NCI-H2029 treated with DMSO at 0.1 percent for 48 hours (cell line): ENCODE measurements at regions not wholly inside any gene's neighbourhood (a gene's known extent, or its start where the extent isn't known, plus 50 kb on each side); places are given as distances from the start of the nearest gene placed in this dataset.
"Not testable (repeated sequence)": the region's sequence is repeated elsewhere in the genome, so short reads cannot be mapped to it uniquely, and the experiment has no call there.

Experiments used
- DNase-seq: peaks from one replicate; lab custom pipeline; 2025; lab: John Stamatoyannopoulos, UW

- DNase-seq: no peak
Measured at GRCh38 chr6:28768187-28768913, 155.4 kb downstream of the TRIM27 start.

GRCh38 chr6:28769626-28770402 is 154.0 kb downstream of the TRIM27 start:
- no peak for DNase-seq

DNA sequence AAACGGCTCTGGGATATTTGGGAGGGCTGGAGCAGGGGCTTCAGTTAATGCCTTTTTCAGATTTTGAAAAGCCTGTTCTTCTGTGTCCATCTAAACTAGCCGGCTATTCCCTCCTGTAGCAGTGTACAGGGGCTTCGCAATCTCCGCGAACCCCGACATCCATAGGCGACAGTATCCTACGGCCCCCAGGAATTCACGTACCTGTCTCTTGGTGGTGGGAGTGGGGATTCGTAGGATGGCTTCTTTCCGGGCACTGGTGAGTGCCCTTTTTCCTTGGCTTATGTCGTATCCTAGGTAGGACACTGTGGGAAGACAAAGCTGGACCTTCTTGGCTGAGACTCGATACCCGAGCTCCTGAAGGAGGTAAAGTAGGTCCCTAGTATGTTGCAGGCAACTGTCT is 153.1 kb downstream of the TRIM27 start:
- DNase-seq: no peak

DNA sequence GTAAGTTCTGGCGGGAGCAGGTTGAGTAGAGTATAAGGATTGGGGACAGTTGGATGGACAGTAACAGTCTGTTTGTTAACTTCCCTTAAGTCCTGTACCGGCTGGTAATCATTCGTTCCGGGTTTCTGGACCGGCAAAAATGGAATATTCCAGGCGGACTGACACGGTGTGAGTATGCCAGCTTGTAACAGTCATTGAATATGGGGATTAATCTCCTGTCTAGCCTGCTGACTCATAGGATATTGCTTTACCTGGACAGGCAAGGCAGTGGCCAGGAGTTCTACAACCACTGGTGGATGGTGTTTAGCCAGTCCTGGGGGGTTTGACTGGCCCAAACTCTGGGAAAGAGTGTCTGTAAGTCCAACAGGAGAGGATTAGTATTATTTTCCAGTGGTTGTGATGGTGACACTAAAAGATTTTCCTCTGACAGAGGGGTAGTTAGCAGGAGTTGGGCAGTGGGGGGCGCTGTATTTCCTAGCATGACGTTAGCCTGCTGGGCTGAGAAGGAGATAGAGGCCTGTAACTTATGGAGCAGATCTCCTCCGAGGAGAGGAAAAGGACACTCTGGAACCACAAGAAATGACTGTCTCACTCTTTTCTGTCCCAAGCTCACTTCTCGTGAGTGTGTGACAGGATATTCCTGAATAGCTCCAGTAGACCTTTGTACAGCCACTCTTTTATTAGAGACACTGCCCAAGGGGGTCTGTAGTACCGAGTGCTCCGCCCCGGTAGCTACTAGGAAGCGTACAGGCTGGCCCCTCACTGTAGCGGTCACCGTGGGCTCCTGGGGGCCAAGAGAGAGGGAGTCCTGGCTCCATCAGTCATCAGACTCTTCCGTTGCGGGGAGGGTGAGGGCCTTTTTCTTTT is 152.2 kb downstream of the TRIM27 start:
- no peak for DNase-seq

DNA sequence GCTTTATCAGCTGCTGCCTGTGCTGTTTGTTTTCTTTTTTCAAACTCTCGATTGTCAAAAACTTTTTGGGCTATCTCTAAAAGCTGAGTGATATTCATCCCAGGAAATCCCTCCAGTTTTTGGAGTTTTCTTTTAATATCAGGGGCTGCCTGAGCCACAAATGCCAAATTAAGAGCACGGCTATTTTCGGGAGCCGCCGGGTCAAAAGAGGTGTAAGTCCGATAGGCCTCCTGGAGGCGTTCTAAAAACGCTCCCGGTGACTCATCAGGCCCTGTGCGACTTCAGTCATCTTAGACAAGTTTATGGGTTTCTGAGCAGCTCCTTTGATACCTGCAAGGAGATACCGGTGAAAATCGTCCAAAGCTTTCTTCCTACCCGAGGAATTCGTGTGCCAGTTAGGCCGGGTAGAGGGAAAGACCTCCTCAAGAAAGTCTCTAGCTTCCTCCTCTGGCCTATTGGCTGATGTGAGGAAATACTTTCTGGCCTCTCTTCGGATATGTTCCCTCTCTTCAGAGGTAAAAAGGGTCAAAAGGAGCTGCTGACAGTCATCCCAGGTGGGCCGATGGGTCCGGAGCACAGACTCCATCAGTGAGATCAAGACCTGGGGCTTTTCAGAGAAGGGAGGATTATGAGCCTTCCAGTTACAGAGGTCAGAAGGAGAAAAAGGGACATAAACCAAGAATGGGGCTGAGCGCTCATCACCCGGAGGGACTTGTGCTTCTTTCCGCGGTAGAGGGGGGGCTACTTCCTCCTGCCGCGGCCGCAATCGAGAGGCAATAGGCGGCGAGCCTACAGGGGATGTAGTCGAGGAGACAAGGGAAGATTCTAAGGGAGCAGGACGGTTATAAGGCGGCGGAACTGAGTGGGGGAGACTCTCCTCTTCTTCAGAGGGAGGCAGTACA is 151.1 kb downstream of the TRIM27 start:
- no peak for DNase-seq

DNA sequence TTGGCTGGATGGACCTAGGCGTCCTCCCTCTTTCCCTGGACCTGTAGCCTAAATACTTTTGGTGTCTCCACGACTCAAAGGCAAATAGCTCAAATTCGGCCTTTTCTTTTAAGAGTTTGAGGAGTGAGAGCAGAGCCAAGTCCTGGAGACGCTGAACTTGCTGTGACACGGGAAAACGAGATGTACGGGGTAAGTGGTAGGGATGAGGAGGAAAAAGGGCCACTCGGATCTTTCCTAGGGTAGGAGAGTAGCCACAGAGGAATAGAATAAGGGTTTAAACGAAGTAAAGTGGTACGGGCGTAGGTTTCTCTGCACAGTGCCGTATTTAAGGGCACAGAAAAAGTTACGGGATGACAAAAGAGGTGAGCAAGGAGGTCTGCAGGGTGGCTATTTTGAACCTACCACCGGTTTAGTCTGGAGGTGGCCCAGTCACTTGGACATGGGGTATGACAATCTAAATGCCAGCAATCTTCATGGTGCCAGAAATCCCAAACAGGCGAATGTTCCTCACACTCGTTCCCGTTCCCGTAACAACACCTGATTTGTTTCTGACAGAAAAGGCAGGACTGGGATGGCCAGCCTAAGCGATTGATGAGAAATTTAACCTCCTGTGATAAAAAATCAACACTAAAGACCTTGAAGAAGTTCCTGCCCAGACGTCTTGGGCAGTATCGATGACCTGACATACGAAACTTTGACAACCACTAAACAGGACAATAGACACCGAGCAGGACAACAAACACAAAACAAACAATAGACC is 149.3 kb downstream of the TRIM27 start:
- no peak for DNase-seq

- DNase-seq: no peak
Measured at GRCh38 chr6:28775052-28775376, 148.8 kb downstream of the TRIM27 start.

DNA sequence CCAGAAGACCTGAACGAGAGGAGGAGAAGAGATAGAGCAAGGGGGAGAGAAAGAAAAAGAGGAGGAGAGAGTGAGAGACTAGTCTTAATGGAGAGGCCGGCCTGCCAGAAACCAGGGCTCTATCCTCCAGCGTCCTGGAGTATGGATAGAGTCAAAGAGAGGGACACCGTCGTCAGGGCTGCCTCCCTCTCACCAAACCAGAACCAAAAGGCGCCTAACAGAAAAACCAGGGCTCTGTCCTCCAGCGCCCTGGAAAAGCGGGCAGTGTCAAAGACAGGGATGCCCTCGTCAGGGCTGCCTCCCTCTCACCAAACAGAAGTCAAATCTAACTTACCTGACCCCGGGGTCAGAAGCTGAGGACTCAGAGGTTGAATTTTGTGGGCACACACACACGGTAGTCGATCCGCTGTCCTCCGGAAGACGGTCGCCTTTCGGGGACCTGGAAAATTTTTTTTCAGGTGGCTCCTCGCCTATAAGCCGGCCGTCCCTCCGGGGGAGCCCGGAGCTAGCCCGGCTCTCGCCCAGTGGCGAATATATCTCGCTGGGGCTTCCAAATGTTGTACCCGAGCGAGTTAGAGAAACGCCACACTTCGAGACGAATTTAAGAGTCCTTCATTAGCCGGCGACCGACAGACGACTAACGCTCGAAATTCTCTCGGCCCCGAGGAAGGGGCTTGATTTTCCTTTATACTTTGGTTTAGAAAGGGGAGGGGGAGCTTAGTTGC is 148.2 kb downstream of the TRIM27 start:
- no peak for DNase-seq

GRCh38 chr6:28776269-28777146 is 147.3 kb downstream of the TRIM27 start:
- DNase-seq: no peak

- DNase-seq: no peak
Measured at GRCh38 chr6:28777147-28777461, 146.7 kb downstream of the TRIM27 start.

DNA sequence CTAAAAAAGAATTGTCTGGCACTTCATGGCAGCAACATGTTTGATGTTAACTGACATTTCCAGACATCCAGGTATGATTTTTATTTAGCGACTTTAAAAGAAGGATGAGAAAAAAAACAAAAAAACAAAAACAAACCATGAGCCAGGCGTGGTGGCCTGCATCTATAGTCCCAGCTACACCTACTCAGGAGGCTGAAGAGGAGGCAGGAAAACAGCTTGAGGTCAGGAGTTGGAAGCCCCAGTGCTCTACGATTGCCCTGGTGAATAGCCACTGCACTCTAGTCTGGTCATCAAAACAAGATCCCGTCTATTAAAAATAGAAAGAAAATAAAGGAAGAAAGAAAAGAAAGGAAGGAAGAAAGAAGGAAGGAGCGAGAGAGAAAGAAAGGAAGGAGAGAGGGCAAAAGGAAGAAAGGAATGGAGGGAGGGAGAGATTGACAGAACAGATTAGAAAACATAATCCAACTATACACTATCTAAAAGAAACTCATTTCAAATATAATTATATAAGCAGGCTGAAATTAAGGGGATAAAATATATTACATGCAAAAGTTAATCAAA is 141.6 kb downstream of the TRIM27 start:
- no peak for DNase-seq

- DNase-seq: no peak
Measured at GRCh38 chr6:28785962-28786679, 137.7 kb downstream of the TRIM27 start.

DNA sequence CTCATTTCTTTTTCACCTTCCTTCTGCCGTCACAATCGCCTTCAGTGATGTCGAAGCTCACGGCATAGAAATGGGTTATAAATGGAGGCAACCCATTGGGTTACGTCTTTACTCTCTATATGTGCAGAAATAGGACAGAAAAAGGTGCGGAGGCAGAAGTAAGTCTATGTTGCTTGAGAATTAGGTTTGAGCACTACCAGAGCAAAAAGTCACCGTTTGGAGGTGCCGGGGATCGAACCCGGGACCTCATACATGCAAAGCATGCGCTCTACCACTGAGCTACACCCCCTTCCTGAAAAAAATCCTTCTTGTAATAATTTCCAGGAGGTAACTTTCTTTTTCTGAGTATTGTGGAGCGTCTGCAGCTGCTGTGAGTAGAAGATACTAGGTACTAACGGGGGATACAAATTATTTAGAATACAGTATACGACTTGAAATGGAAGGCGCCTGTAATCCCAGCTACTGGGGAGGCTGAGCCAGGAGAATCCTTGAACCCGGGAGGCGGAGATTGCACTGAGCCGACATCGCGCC is 134.2 kb downstream of the TRIM27 start:
- DNase-seq: no peak

GRCh38 chr6:28791002-28791383 is 132.8 kb downstream of the TRIM27 start:
- DNase-seq: no peak

GRCh38 chr6:28794175-28795002 is 129.4 kb downstream of the TRIM27 start:
- no peak for DNase-seq

DNA sequence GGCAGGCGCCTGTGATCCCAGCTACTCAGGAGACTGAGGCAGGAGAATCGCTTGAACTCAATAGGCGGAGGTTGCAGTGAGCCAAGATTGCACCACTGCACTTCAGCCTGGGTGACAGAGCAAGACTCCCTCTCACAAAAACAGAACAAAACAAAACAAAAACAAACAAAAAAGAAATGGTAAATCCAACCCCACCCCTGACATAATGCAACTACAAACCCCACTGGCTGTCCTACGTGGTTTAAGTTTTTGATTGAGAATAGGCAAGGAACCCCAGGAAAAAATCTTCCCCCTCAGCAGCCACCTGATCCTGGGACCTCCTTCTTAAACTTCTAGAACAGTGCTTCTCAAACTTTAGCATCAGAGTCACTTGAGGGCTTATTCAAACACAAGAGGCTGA is 123.1 kb downstream of the TRIM27 start:
- DNase-seq: not testable (repeated sequence)
